Activated naive CD4-positive, alpha-beta T cell treated with anti-CD3 and anti-CD28 coated beads, Interleukin-2, amount 50 U/mL, for 72 hours (primary cell): ENCODE measurements at regions not wholly inside any gene's neighbourhood (a gene's known extent, or its start where the extent isn't known, plus 50 kb on each side); places are given as distances from the start of the nearest gene placed in this dataset.

Experiments used
- ATAC-seq, 2 donors: fragments of 150-1000 bp; cut with Tn5 transposase; 2 replicates each; pipeline ENCODE4 v1.10.0; 2021; ENCODE audit warnings: mild to moderate bottlenecking in 2 of 2, moderate library complexity in 2 of 2
- DNase-seq, 2 donors: peaks; one replicate each; pipeline ENCODE4 v3.0.0; 2021 to 2022; ENCODE audit warnings: low spot score in 2 of 2
- H3K27ac Mint-ChIP-seq, 2 donors: one replicate each; pipeline ENCODE4 v1.8.0; 2022; ENCODE audit warnings: mild to moderate bottlenecking in 2 of 2, mixed read lengths in 2 of 2
- H3K36me3 Mint-ChIP-seq, 2 donors: one replicate each; pipeline ENCODE4 v1.8.0; 2022; ENCODE audit warnings: mixed read lengths in 2 of 2
- H3K9me3 Mint-ChIP-seq, 2 donors: one replicate each; pipeline ENCODE4 v1.8.0; 2022; ENCODE audit warnings: mixed read lengths in 2 of 2

DNA sequence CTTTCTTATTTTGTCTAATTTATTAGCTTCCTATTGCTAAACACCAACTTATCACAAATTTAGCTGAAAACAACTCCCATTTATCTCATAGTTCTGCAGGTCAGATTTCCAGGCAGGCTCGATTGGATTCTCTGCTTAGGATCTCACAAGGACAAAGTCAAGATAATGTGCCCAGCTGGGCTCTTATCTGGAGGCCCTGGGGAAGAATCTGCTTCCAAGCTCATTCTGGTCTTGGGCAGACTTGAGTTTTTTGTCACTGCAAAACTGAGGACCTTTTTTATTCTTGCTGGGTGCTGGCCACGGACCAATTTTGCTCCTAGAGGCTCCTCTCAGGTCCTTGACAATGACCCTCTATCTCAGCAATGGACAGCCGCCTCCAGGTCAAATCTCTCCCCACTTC is 215.5 kb downstream of the TRIB2 start:
- Mint-ChIP-seq H3K9me3 (no peaks in the 10 kb centered on the region), H3K27ac (no peak overlapping the region), H3K36me3 (no peaks in the 10 kb centered on the region)
- DNase-seq = no peak
- ATAC-seq = no peak

DNA sequence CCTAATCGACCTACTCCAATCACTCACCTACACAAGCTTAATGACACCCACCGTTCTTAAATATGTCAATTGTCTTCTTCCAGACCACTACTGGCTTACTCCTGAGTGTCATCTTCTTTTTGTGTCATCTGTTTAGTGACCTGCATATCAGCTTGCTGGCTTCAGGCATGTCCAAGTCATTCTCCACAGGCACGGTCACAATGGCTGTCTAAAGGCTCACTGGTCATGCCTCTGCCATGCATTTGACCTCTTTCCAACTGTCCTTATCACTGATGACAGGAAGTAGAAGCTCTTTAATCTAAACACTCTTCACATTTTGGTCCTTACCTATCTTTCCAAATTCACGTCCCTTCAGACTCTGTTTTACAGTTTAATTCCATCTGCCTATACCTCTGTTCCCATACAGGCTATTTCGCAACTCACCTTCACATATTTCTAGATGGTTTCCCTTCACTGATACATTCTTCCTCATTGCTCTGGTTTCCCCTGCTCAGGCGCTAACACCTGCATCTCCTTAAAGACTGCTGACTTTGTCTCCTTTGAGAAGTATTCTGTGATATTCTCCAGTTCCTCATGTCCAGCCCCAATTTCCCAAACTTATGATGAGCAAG is 217.5 kb downstream of the TRIB2 start:
- Mint-ChIP-seq H3K9me3 (no peaks in the 10 kb centered on the region), H3K36me3 (no peaks in the 10 kb centered on the region), H3K27ac (no peak overlapping the region)
- ATAC-seq (no peak), DNase-seq (no peak)

DNA sequence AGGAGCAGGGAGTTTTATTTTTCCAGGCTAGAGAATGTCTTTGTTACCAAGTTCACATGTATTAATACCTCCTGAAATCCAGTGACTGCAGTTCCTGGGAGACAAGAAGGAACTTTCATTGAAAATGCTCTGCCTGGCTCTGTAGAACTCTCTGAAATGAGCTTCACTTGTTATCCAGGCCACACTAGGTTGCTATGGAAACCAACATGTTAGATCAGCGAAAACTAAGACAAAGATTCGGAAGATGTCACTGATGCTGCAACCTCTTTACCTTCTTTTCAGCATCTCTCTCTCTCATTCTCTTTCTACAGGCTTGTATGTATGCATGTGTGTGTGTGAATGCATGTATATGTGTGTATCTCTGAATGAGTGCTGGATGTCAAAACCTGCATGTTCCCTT is 218.5 kb downstream of the TRIB2 start:
- no peak for ATAC-seq
- no peak for DNase-seq
- Mint-ChIP-seq H3K9me3 (no peaks in the 10 kb centered on the region), H3K27ac (no peak overlapping the region), H3K36me3 (no peaks in the 10 kb centered on the region)

DNA sequence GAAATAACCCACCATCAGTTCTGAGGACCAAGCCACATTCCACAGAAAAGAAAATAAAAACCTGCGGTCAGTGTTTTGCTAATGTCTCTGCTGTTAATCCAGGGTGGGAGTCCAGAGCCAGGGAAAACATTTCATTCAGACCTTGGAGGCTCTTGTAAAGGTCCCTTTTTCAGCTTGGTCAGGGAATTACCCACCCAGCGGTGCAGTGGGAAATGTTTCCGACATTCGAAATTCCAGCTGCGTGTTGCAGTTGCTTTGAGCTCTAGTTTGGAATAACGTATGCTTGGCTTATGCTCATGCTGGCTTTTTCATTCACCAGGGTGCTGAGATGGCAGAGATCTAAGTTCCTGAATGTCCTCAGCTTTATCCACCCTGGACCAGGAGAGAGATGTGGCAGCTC is 219.1 kb downstream of the TRIB2 start:
- ATAC-seq = no peak
- no peak for DNase-seq
- no peaks in the 10 kb centered on the region for H3K9me3 Mint-ChIP-seq
- H3K36me3 Mint-ChIP-seq = no peaks in the 10 kb centered on the region
- H3K27ac Mint-ChIP-seq = no peak overlapping the region

DNA sequence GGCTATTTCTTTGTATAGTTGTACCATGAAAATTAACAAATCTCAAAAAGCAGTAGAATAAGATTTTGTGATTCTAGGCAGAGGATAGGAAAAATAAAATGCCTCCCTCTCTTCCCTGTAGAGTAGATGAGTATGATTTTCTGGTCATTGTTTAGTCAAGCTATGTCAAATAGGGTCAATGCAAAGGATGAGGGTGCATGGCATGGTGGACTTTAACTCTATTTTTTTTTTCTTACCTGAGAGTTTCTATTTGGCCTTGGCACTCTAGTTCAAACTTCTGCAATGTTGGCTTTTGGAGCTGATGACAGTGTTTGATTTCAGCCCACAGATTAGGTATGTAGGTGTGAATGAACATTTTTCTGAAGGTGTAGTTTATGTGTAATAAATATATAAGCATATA is 224.5 kb downstream of the TRIB2 start:
- DNase-seq (no peak), ATAC-seq (no peak)
- Mint-ChIP-seq H3K9me3 (no peaks in the 10 kb centered on the region), H3K27ac (no peak overlapping the region), H3K36me3 (peaks cover 0 to 10% of the 10 kb centered on the region in 2 donors)

DNA sequence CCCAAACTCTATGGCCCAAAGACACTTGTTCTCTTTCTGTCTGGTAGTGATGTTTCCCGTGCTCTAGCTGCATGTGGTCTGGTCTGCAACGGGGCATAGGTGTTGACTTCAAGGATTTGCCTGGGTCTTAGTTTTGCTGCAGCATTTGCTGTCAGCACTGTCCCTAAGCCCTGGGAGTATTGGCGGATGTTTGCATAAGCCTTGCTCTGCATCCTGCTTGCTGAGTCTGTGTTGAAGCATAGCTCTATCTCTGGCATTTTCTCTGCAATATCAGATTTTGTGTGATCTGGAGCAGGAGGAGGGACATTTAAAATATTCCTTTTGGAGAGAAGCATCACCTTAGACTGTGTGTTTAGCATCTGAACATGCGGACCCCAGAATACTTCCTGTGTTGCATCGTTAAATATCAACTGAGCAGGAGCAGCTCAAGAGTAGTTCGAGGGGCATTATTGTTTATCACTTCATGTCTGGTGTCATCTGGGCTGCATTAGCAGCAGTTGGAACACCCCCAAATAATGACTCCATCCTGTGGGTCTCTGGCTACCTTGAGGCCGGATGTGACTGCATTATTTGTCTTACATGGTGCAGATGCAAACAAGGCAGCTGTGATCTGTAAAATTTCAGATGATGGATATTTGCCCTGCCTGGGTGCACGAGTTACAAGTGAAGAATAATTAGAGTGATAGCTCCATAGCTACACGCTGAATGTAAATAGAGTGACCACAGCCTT is 231.7 kb downstream of the TRIB2 start:
- Mint-ChIP-seq H3K9me3 (no peaks in the 10 kb centered on the region), H3K36me3 (no peaks in the 10 kb centered on the region), H3K27ac (no peak overlapping the region)
- DNase-seq (no peak), ATAC-seq (no peak)

DNA sequence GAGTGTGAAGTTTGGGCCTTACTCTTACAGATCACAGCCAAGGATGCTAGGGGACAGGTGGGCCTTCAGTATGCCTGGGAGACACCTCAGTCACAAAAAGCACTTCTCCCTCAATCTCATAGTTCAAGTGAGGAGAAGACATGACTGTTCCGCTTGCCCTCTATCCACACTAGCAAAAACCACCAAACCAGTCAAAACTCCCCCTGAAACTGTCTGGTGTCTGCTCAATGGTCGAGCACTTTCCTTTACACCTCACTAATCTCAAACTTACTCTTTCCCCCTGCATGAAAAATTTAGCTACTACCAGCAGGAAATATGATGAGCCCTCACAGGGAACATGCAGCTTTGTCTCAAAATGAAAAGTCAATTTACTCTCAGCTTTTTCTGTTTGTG is 232.2 kb downstream of the TRIB2 start:
- Mint-ChIP-seq H3K9me3 (no peaks in the 10 kb centered on the region), H3K36me3 (no peaks in the 10 kb centered on the region), H3K27ac (no peak overlapping the region)
- ATAC-seq = peak; percentile 87 to 91
- peak in 1 of 2 donors; percentile 26 for DNase-seq

DNA sequence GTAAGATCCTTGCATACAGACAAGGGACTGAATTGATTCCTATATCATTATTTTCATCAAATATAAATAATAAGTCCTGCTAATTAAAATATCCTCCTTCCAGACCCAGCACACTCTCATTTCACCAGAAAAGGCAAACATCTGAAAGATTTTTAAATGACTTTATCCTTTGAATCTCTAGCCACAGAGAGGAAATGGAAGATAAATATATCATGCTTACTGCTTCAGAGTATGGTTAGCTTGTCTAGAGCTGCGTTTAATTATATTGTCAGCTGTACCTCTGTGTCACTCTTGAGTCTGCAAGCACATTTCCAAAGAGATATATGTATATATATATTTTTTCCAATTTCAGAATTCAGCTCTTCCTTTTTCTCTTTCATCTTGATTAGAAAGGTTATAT is 232.7 kb downstream of the TRIB2 start:
- Mint-ChIP-seq H3K9me3 (no peaks in the 10 kb centered on the region), H3K27ac (no peak overlapping the region), H3K36me3 (no peaks in the 10 kb centered on the region)
- DNase-seq = no peak
- ATAC-seq = peak; percentile 29 to 35

DNA sequence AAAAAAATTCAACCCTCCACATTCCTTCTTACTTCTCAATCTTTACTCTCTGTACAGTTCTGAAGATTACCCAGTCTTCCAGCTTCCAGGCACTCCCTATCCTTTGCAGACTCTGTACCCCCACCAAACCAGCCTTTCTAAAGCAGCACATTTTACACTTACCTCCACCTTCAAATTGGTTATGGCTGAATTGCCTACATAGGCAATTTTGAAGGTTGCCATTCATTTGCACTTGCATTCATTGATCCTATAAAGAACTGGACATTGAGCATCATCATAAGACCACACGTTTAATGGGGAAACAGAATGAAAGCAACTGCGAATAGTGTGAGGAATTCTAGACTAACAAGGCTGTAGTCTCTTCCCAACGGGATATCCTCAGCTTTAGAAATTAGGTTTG is 233.4 kb downstream of the TRIB2 start:
- H3K36me3 Mint-ChIP-seq = no peaks in the 10 kb centered on the region
- DNase-seq (no peak), ATAC-seq (no peak)
- no peaks in the 10 kb centered on the region for H3K9me3 Mint-ChIP-seq
- no peak overlapping the region for H3K27ac Mint-ChIP-seq

DNA sequence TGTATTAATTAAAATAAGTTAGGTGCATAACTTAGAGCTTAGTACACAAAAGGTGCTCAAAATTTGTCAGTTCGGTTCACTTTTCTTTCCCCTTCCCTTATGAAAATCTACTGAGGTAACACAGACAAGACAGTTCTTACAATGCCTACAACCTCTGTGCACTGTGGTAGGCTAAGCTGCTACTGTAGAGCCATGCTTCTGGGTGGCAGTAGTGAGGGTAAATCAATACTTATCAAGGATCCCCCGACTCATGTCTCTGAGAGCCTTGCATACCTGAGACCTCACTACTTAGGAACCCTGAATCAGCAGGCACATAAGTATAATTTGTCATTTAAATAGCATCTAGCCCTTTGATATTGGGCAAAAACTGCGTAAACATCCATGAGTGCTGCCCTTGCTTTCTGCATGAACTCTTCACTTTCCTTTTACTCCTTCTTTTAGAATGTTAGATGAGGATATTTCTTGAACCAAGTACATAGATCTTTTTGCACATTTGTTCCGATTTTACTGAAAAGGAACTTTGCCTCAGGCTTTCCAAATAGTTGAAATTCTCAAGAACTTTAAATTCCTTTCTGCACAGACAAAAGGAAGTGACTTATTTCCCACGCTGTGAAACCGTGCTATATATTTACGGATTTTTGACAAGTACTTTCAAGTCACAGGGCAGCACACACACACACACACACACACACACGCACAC is 234.4 kb downstream of the TRIB2 start:
- no peaks in the 10 kb centered on the region for H3K36me3 Mint-ChIP-seq
- ATAC-seq (no peak), DNase-seq (no peak)
- H3K27ac Mint-ChIP-seq = no peak overlapping the region
- no peaks in the 10 kb centered on the region for H3K9me3 Mint-ChIP-seq

DNA sequence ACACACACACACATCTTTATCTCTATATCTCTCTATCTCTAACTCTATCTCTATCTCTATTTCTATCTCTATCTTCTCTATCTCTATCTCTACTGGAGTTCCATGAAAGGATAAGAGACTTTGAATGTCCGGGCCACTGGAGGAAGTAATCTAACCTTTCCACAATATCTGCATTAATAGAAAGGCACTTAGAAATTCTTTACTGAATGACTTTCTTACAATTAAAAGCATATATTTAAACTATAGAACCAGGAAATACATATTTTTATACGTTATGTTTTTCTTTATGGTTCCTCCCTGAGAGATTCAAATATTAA is 234.9 kb downstream of the TRIB2 start:
- H3K9me3 Mint-ChIP-seq = no peaks in the 10 kb centered on the region
- ATAC-seq (no peak), DNase-seq (no peak)
- H3K36me3 Mint-ChIP-seq = no peaks in the 10 kb centered on the region
- no peak overlapping the region for H3K27ac Mint-ChIP-seq

DNA sequence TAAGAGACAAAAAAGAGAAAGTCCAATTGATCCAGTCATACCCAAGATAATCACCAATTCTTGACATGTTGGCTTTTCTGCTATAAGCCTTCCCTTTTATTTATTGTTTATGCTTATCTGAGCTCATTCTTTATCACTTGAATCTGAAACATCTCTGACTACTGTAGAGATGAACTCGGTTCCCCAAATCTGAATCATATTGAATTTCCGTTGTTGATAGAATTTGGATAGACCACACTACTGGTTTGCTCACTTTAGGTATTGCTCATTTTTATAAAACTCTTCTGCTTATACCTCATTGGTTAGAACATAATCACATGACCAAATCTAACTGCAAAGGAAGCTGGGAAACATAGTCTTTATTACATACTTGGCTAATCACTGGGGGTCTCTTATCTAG is 236.9 kb downstream of the TRIB2 start:
- Mint-ChIP-seq H3K36me3 (no peaks in the 10 kb centered on the region), H3K27ac (no peak overlapping the region), H3K9me3 (peaks cover 0 to 5% of the 10 kb centered on the region in 2 donors)
- no peak for DNase-seq
- no peak for ATAC-seq

DNA sequence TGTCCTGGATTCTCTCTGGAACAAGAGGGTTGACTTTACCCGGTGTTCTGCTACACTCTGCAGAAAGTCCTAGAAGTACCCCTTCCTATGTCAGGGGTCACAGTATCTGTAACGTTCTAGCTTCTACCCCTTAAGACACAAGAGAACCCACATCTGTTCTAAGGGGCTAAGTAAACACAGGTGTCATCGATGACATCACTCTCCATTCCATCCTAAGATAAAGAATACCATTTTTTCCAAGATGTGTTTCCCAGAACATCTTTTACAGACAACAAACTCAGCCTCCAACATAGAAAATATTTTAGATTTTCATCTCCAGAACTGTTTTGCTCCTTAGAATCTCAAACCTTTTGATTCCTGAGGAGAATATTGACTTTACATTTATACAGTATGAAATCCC is 239.1 kb downstream of the TRIB2 start:
- Mint-ChIP-seq H3K36me3 (peaks cover 0 to 7% of the 10 kb centered on the region in 2 donors), H3K9me3 (peaks cover 0 to 5% of the 10 kb centered on the region in 2 donors), H3K27ac (no peak overlapping the region)
- ATAC-seq (no peak), DNase-seq (no peak)

DNA sequence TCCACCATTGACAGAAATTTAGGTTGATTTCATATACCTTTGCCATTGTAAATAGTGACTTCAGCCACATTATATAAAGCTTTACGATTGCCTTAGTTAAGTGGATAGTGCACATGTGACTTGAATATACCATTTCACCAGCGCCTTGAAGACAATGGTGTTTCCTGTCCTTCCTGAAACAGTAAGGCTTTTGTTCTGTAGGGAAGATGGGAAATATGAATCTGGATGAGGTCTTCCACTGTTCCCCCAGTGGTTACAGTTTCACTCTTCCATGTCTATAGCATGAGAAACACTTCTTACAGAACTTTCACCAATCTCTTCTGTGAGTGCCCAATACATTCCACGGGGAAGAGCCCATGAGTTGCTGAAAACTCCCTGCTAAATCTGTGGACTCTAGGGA is 240.5 kb downstream of the TRIB2 start:
- no peak for DNase-seq
- Mint-ChIP-seq H3K9me3 (peaks cover 0 to 5% of the 10 kb centered on the region in 2 donors), H3K27ac (no peak overlapping the region), H3K36me3 (peaks cover 0 to 7% of the 10 kb centered on the region in 2 donors)
- no peak for ATAC-seq

DNA sequence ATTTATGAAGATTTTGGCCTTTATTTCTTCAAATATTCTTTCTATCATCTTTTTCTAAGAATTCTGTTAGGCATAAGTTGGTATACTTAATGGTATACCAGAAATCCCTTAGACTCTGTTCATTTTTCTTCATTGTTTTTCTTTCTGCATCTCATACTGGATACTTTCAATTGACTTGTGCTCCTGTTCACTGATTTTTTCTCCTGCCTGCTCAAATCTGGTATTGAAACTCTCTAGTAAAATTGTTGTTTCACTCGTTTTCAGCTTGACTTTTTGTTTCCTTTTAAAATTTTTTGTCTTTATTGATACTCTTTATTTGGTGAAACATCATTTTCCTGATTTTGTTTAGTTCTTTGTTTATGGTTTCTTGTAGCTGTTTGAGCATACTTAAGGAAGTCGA is 243.2 kb downstream of the TRIB2 start:
- DNase-seq = no peak
- Mint-ChIP-seq H3K27ac (no peak overlapping the region), H3K36me3 (peaks cover 0 to 7% of the 10 kb centered on the region in 2 donors), H3K9me3 (peaks cover 0 to 5% of the 10 kb centered on the region in 2 donors)
- no peak for ATAC-seq

DNA sequence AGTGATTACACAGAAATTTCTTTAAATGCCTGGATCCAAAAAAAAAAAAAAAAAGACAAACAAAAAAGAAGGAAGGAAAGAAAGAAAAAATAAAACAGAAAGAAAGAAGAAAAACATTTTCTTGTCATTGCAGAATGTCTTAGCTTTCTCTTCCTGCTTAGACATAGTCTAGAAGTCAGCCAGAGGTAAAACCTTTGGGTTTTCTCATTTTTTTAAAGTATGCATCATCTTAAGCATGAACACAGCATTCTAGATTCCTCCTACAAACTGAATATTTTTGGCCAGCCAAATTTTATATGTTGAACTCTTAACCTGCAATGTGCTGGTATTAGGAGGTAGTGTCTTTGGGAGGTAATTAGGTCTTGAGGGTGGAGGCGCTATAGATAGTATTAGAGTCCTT is 243.9 kb downstream of the TRIB2 start:
- ATAC-seq = no peak
- Mint-ChIP-seq H3K27ac (no peak overlapping the region), H3K36me3 (peaks cover 0 to 7% of the 10 kb centered on the region in 2 donors), H3K9me3 (peaks cover 0 to 5% of the 10 kb centered on the region in 2 donors)
- no peak for DNase-seq

DNA sequence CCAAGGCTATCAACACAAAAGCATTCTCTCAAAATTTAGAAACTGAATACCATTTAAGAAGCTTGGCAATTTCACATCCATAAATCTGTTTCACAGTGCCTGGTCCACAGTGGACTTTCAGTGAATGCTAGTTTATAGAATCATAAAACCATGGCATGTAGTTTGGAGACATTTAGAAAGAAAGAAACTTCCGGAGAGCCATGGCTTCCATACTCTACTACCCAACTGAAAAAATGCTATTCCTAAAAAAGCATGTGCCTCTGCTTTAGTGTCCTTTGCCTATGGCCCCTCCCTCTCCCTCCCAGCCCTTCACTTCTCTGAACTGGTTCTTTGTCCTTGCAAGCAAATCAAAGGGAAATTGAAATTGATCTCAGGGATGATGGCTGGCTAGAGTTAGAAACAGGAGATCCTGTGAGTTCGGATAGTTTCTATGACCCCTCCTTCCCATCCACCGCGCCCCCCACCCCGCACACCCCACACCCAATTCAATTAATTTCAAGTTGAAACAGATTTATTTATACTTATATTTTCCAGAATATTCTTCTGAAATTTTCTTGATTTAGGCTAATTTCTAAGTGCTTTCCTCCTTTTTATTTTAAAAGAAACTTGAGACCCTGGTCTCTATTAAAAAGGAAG is 248.3 kb downstream of the TRIB2 start:
- H3K36me3 Mint-ChIP-seq = peaks cover 0 to 4% of the 10 kb centered on the region in 2 donors
- DNase-seq = no peak
- peak in 1 of 2 donors; percentile 7 for ATAC-seq
- H3K9me3 Mint-ChIP-seq = no peaks in the 10 kb centered on the region
- H3K27ac Mint-ChIP-seq = no peak overlapping the region
